ENCODE measurements at regions not wholly inside any gene's neighbourhood (a gene's known extent, or its start where the extent isn't known, plus 50 kb on each side); places are given as distances from the start of the nearest gene placed in this dataset.
"Not testable (repeated sequence)": the region's sequence is repeated elsewhere in the genome, so short reads cannot be mapped to it uniquely, and the experiment has no call there.

- TF ChIP-seq ZNF462 (CRISPR knock-in tag; IDR thresholded peaks at IDR 0.05) (no peak), ZNF114 (CRISPR knock-in tag; IDR thresholded peaks at IDR 0.05) (no peak), ETS1 (IDR thresholded peaks at IDR 0.05) (no peak), CREB1 (CRISPR knock-in tag; IDR thresholded peaks at IDR 0.05; ENCODE audit: low read depth) (no peak), POLR2AphosphoS5 (IDR thresholded peaks at IDR 0.05; ENCODE audit: low read depth) (no peak; the same call in 1 of the 2 replicates), EZH2phosphoT487 (IDR thresholded peaks at IDR 0.05; ENCODE audit: unreplicated experiment) (no peak), JUNB (IDR thresholded peaks at IDR 0.05; ENCODE audit: unreplicated experiment) (no peak)
- TF ChIP-seq, protein P1, sequence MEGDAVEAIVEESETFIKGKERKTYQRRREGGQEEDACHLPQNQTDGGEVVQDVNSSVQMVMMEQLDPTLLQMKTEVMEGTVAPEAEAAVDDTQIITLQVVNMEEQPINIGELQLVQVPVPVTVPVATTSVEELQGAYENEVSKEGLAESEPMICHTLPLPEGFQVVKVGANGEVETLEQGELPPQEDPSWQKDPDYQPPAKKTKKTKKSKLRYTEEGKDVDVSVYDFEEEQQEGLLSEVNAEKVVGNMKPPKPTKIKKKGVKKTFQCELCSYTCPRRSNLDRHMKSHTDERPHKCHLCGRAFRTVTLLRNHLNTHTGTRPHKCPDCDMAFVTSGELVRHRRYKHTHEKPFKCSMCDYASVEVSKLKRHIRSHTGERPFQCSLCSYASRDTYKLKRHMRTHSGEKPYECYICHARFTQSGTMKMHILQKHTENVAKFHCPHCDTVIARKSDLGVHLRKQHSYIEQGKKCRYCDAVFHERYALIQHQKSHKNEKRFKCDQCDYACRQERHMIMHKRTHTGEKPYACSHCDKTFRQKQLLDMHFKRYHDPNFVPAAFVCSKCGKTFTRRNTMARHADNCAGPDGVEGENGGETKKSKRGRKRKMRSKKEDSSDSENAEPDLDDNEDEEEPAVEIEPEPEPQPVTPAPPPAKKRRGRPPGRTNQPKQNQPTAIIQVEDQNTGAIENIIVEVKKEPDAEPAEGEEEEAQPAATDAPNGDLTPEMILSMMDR (conservative IDR thresholded peaks at IDR 0.05; ENCODE audit: low read depth in 2 of 2): no peak
These were observed 74.7 kb upstream of the DAPK1 start (continued) for GRCh38 chr9:87422999-87423398.

- Mint-ChIP-seq H3K4me1 (peaks cover 16% of the 10 kb centered on the region), H3K9me3 (peaks cover 54% of the 10 kb centered on the region), H3K36me3 (ENCODE audit: low read depth) (peaks cover 68% of the 10 kb centered on the region)
- H3K79me2 ChIP-seq (replicated peaks; ENCODE audit: insufficient read depth); H3K27me3 Mint-ChIP-seq (ENCODE audit: insufficient read depth, low read depth, poor library complexity); H3K4me2 ChIP-seq; H3K4me3 ChIP-seq; H3K27ac Mint-ChIP-seq; ATAC-seq; DNase-seq (ENCODE audit: low spot score); H4K20me1 ChIP-seq (replicated peaks; ENCODE audit: insufficient read depth); H3K4me3 Mint-ChIP-seq; H3K9me2 ChIP-seq (ENCODE audit: insufficient read depth); H3K27me3 ChIP-seq (ENCODE audit: insufficient read depth); H2AFZ ChIP-seq; H3K27ac ChIP-seq (ENCODE audit: low read depth): not testable (repeated sequence)
- peaks cover 35% of the 10 kb centered on the region for H3K36me3 ChIP-seq (ENCODE audit: insufficient read depth)
- H3K4me1 ChIP-seq (ENCODE audit: insufficient read depth): peaks cover 16% of the 10 kb centered on the region
- peaks cover 25% of the 10 kb centered on the region for H3F3A ChIP-seq (replicated peaks; ENCODE audit: low read depth)
These were observed 73.8 kb upstream of the DAPK1 start for GRCh38 chr9:87423885-87424284.
